Activated naive CD8-positive, alpha-beta T cell (primary cell): ENCODE measurements at regions not wholly inside any gene's neighbourhood (a gene's known extent, or its start where the extent isn't known, plus 50 kb on each side); places are given as distances from the start of the nearest gene placed in this dataset.

ENCODE experiments used
- H3K27ac Mint-ChIP-seq: one replicate; pipeline ENCODE4 v1.8.0; 2021; ENCODE audit warnings: mixed read lengths
- H3K27me3 Mint-ChIP-seq: one replicate; pipeline ENCODE4 v1.8.0; 2021; ENCODE audit warnings: mixed read lengths
- H3K36me3 Mint-ChIP-seq: one replicate; pipeline ENCODE4 v1.8.0; 2021; ENCODE audit warnings: mixed read lengths
- H3K4me1 Mint-ChIP-seq: one replicate; pipeline ENCODE4 v1.8.0; 2021; ENCODE audit warnings: low read depth, mixed read lengths
- H3K4me3 Mint-ChIP-seq: one replicate; pipeline ENCODE4 v1.8.0; 2021; ENCODE audit warnings: mild to moderate bottlenecking, mixed read lengths
- H3K9me3 Mint-ChIP-seq: one replicate; pipeline ENCODE4 v1.8.0; 2021; ENCODE audit warnings: low read depth, mixed read lengths

DNA sequence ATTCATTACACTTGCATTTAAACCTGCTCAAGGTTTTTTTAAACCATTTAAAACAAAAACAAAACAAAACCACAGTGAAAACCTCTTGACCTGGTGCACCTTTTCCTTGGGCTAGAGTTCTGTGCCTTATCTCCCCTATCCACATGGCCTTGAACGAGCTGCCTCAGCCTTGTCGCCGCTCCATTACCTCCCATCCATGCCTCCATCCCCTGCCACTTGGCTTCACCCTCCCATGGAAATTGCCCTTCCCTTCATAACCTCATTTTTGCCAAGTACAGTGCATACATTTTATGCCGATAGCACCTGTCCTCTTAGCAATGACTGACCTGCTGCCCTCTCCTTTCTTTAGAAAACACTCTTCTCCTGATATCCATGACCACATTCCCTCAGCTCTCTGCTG is 188.6 kb upstream of the ASIC2 start:
- no peak overlapping the region for H3K4me3 Mint-ChIP-seq
- no peaks in the 10 kb centered on the region for H3K27me3 Mint-ChIP-seq
- no peaks in the 10 kb centered on the region for H3K9me3 Mint-ChIP-seq
- no peaks in the 10 kb centered on the region for H3K4me1 Mint-ChIP-seq
- no peaks in the 10 kb centered on the region for H3K36me3 Mint-ChIP-seq
- H3K27ac Mint-ChIP-seq: no peak overlapping the region

DNA sequence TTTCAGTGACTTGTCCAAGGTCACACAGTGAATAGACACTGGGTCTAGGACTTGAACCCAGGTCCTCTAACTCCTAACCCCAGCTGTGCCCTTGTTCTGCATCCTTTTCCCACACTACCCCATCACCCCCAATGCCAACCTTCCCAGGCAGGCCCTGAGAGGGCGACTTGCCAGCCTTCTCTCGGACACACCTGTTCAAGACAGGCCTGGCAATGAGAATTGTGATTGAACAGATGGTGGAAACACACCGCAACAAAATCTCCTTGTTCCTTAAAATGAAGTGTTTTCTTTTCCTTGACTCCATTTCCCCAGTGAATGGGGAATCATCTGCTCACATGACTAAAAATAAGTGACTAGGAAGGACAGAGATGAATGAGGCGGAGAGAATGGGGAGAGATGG is 189.5 kb upstream of the ASIC2 start:
- no peak overlapping the region for H3K27ac Mint-ChIP-seq
- no peaks in the 10 kb centered on the region for H3K27me3 Mint-ChIP-seq
- H3K4me1 Mint-ChIP-seq: no peaks in the 10 kb centered on the region
- H3K9me3 Mint-ChIP-seq: no peaks in the 10 kb centered on the region
- no peaks in the 10 kb centered on the region for H3K36me3 Mint-ChIP-seq
- H3K4me3 Mint-ChIP-seq: no peak overlapping the region

DNA sequence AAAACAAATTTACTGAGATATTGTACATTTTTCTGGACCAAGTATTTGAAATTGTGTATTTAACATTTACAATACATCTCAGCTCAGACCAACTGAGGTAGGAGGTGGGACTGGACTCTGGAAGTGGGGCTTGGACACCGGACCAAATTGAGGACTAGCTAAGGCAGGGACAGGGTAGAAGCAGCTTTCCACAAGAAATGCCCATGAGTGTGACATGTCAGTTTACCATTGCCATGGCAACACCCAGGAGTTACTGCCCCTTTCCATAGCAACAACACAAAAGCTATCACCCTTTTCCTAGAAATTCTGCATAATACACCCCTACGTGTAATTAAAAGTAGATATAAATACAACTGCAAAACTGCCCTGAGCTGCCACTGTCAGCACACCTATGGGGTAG is 191.5 kb upstream of the ASIC2 start:
- Mint-ChIP-seq H3K4me1 (no peaks in the 10 kb centered on the region), H3K4me3 (no peak overlapping the region), H3K27me3 (no peaks in the 10 kb centered on the region), H3K36me3 (no peaks in the 10 kb centered on the region), H3K9me3 (no peaks in the 10 kb centered on the region), H3K27ac (no peak overlapping the region)

DNA sequence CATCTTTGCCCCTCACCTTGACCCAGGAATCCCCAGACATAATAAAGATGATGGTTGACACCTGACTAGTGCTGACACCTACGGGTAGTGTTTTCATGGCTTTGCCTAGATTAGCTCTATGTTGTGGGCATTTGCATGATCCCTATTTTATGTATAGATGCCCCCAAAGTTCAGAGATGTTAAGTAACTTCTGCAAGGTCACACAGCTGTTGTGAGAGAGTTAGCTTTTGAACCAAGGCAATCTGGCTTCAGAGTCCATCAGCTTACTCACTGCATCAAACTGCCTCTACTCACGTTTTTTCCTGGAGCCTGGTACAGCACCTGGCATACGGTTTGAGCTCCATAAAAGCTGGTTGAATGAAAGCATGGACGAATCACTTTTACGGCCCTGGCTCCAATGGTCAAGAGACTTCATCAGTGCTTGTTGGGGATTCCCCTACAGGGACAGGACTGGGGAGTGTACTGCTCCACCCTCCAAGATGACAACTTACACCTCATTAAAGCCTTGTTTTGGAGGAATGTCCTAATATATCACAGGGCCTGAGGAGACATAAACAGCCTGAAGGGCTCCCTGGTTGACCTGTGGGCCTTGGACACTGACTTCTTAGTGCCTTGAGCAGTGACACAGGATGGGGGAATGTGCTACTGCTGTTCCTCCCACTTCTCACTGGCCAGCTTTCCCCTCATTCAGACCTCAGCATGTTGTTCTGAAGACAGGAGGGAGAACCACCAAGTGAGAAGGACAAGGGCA is 193.2 kb upstream of the ASIC2 start:
- no peaks in the 10 kb centered on the region for H3K4me1 Mint-ChIP-seq
- no peaks in the 10 kb centered on the region for H3K36me3 Mint-ChIP-seq
- no peak overlapping the region for H3K4me3 Mint-ChIP-seq
- no peak overlapping the region for H3K27ac Mint-ChIP-seq
- no peaks in the 10 kb centered on the region for H3K9me3 Mint-ChIP-seq
- H3K27me3 Mint-ChIP-seq: peaks cover 1% of the 10 kb centered on the region

DNA sequence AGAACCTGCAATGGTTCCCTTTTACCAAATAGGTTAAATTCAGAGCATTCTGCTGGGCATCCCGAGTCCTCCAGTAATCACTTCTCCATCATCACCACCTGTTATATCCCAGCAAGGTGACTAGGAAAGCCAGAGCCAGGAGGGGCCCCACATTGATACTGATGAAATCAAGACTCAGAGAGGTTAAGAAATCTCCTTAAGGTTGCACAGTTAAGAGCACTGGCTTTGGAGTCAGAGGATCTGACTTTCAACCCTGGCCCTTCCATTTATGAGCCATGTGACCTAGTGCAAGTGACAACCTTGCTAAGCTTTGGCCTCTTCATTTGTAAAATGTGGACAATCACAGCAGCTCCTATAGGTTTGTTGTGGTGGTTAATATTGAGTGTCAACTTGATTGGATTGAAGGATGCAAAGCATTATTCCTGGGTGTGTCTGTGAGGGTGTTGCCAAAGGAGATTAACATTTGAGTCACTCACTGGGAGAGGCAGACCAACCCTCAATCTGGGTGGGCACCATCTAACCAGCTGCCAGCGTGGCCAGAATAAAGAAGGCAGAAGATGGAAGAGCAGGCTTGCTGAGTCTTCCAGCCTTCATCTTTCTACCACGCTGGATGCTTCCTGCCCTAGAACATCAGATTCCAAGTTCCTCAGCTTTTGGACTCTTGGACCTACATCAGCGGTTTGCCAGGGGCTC is 194.2 kb upstream of the ASIC2 start:
- Mint-ChIP-seq H3K27me3 (peaks cover 1% of the 10 kb centered on the region), H3K27ac (no peak overlapping the region), H3K4me3 (no peak overlapping the region), H3K36me3 (no peaks in the 10 kb centered on the region), H3K9me3 (no peaks in the 10 kb centered on the region), H3K4me1 (no peaks in the 10 kb centered on the region)

DNA sequence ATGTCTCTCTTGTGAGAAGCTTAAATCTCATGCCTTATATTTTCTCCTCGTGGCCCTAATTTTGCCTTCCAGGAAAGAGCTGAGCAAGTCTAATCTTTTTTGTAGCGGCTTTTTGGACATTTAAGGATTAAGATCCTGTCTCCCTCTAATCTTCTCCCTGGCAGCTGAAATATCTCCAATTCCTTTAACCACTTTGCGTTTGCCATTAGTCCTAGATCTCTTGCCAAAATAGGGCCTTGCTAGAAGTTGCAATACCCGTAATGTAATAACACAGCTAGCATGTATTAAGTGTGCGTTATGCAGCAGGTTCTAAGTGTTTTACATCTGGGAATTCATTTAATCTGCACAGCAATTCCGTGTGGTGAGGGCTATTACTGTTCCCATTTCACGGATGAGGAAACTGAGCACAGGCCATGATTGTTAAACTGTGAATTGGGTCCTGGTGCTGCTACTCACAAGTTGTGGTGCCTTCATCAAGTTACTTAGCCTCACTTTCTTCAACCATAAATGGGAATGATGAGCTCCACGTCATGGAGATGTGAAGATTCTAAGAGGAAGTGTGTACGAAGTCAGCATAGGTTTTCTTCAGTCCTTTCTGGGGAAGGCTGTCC is 198.9 kb upstream of the ASIC2 start:
- Mint-ChIP-seq H3K4me3 (no peak overlapping the region), H3K27ac (no peak overlapping the region), H3K36me3 (no peaks in the 10 kb centered on the region), H3K9me3 (no peaks in the 10 kb centered on the region), H3K27me3 (peaks cover 1% of the 10 kb centered on the region), H3K4me1 (no peaks in the 10 kb centered on the region)

DNA sequence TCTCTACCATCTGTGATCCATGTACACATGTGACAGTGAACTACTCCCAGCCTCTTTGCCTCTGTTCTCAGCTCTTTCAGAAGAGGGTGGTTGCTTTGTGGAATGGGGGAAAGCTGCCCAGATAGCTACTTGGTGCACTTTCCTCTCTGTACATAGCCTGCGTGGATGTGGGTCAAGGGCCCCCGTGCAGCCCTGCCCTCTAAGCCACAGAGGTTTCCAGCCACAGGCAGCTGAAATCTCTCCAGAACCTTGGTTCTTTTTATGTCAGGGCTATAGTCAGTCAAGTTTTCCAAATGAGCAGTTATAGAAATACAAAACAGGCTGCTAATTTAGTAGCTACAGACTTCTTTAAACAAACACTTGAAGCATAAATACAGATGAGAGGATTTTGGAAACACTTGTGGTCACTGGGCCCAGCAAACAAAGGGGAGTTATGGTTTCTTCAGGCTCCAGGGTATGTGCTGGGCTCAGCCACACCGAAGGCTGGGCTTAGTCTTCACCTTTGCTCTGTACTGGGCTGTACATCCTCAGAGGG is 199.7 kb upstream of the ASIC2 start:
- Mint-ChIP-seq H3K36me3 (no peaks in the 10 kb centered on the region), H3K4me1 (no peaks in the 10 kb centered on the region), H3K4me3 (no peak overlapping the region), H3K27ac (no peak overlapping the region), H3K27me3 (peaks cover 1% of the 10 kb centered on the region), H3K9me3 (no peaks in the 10 kb centered on the region)

DNA sequence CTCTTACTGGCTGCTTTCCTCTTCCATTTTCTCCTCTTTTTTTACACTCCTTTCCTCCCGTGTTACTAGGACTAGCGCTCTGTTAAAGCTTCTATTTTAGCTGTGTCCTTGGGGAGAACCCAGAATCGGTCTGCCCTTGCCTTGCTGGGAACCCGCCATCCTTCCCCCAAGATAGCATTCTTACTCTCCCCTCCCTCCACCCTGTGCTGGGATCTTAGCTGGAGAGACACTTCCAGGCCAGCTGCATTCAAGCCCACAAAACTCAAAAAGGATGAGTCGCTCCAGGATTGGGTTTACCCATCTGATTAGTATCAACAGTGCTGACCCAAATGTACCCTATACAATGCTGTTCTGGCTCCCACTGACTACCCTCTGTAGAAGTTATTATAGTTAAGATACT is 200.5 kb upstream of the ASIC2 start:
- H3K36me3 Mint-ChIP-seq: no peaks in the 10 kb centered on the region
- no peak overlapping the region for H3K4me3 Mint-ChIP-seq
- no peak overlapping the region for H3K27ac Mint-ChIP-seq
- H3K4me1 Mint-ChIP-seq: no peaks in the 10 kb centered on the region
- no peaks in the 10 kb centered on the region for H3K9me3 Mint-ChIP-seq
- H3K27me3 Mint-ChIP-seq: peaks cover 1% of the 10 kb centered on the region

DNA sequence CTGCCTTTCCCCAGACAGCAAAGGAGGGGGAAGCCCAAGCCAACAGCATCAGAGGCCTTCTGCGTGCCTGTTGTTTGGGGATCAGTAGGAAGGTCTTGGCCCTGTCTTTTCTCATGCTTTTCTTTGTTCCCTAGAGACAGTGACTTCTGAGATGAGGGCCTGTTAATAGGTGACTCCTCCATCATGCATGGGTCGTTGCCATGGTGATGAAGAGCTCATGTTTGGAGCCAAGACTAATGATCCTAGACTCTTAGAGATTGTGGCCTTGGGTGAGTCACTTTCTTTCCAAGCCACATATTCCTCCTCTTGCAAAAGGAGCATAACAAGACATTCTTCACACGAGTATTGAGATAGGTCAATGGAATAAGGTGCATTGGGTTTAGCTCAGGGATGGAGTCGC is 201.1 kb upstream of the ASIC2 start:
- H3K4me1 Mint-ChIP-seq: no peaks in the 10 kb centered on the region
- H3K27me3 Mint-ChIP-seq: peaks cover 1% of the 10 kb centered on the region
- H3K27ac Mint-ChIP-seq: no peak overlapping the region
- H3K9me3 Mint-ChIP-seq: no peaks in the 10 kb centered on the region
- no peaks in the 10 kb centered on the region for H3K36me3 Mint-ChIP-seq
- no peak overlapping the region for H3K4me3 Mint-ChIP-seq

DNA sequence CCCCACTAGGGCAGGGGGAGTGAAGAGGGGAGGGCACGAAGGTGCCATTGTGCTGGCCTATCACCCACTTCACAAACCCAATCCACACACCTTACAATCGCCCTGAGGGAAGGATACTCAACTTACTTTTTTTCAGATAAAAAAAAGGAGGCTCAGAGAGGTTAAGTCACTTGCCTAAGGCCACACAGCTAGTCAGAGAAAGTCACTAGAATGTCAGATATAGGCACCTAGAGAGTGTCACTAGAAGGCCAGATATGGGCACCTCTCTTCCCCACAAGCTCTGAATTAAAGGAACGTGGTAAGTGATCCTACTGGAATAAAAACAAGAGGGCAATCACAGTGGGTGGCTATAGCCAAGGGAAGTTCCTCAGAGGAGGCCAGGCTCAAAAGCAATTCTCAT is 204.5 kb upstream of the ASIC2 start:
- no peaks in the 10 kb centered on the region for H3K36me3 Mint-ChIP-seq
- H3K27me3 Mint-ChIP-seq: no peaks in the 10 kb centered on the region

DNA sequence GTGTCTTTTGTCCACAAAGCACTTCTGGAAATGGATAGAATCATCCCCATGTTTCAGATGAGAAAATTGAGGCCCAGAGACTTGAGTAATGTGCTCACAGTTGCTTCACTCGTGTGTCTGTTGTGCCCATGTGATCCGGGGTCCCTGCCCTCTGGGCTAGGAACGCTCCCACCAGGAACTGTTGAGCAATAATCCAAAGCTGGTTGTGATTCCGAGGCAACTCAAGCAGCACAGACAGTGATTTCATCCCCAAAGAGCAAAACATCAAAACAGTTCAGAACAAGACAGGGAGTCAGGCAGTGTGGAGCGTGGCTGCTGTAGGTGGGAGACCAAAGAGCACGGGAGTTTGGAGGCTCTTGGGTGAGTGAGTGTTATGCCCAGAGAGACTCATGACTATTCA is 205.0 kb upstream of the ASIC2 start:
- H3K27me3 Mint-ChIP-seq: no peaks in the 10 kb centered on the region

More for the DNA sequence above, 204.5 kb upstream of the ASIC2 start:
- no peaks in the 10 kb centered on the region for H3K4me1 Mint-ChIP-seq
- H3K4me3 Mint-ChIP-seq: no peak overlapping the region
- no peak overlapping the region for H3K27ac Mint-ChIP-seq
- no peaks in the 10 kb centered on the region for H3K9me3 Mint-ChIP-seq

DNA sequence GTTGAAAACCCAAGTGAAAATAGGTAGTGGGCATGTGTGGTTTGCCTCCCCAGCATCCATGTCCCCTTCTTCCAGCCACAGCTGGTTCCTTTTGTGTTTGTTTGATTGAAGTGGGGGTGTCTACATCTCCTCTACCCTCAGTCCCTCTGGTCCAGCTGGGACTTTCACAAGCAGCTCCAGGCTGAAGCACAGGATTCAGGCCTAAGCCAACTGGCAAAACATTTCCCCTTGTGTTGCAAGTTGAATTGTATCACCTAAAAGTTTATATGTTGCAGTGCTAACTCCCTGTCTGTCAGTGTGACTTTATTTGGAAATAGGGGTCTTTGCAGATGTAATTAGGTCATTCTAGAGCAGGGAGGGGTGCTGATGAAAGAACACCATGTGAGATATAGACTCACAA is 205.9 kb upstream of the ASIC2 start:
- Mint-ChIP-seq H3K9me3 (no peaks in the 10 kb centered on the region), H3K27ac (no peak overlapping the region), H3K4me3 (no peak overlapping the region), H3K36me3 (no peaks in the 10 kb centered on the region), H3K4me1 (no peaks in the 10 kb centered on the region), H3K27me3 (peaks cover 3% of the 10 kb centered on the region)

More for the DNA sequence above, 205.0 kb upstream of the ASIC2 start:
- no peaks in the 10 kb centered on the region for H3K9me3 Mint-ChIP-seq
- H3K4me1 Mint-ChIP-seq: no peaks in the 10 kb centered on the region
- H3K27ac Mint-ChIP-seq: no peak overlapping the region
- no peaks in the 10 kb centered on the region for H3K36me3 Mint-ChIP-seq
- H3K4me3 Mint-ChIP-seq: no peak overlapping the region

DNA sequence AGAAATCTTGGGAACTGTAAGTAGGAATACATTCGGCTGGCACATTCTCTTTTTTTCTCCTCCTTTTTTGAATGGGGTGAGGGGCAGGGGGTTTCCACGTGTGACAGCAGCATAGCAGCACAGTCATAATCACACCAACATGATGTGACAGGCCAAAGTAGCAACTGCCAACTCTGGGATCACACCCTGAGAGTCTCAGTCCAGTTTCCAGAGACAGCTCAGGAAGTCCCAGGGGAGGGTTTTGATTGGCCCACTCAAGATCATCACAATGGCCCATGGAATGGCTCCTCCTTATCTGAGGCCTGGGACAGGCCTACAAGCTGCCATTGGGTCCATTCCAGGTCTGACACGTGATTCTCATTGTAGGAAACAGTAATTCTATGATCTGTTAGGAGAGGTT is 207.1 kb upstream of the ASIC2 start:
- Mint-ChIP-seq H3K27ac (no peak overlapping the region), H3K36me3 (no peaks in the 10 kb centered on the region), H3K27me3 (peaks cover 6% of the 10 kb centered on the region), H3K9me3 (no peaks in the 10 kb centered on the region), H3K4me1 (no peaks in the 10 kb centered on the region), H3K4me3 (no peak overlapping the region)

DNA sequence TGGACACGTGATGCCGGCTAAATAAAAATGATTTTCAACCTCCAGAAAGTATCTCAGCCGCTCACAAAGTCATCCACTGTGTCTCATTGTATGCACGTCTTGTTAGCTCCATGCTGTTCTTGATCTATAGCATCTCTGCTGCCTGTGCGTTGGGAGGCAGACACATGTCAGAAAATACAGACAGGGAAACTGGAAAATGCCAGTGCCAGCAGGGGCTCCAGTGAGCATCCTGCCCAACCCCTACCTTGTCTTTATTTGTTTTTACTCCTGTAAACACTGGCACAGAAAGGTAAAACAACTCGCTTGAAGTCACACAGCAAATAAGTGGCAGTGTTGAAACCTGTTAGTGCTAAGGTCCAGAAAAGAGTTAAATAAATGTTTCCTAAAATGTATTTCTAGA is 208.1 kb upstream of the ASIC2 start:
- Mint-ChIP-seq H3K4me3 (no peak overlapping the region), H3K27ac (no peak overlapping the region), H3K4me1 (no peaks in the 10 kb centered on the region), H3K9me3 (no peaks in the 10 kb centered on the region), H3K36me3 (no peaks in the 10 kb centered on the region), H3K27me3 (peaks cover 7% of the 10 kb centered on the region)

DNA sequence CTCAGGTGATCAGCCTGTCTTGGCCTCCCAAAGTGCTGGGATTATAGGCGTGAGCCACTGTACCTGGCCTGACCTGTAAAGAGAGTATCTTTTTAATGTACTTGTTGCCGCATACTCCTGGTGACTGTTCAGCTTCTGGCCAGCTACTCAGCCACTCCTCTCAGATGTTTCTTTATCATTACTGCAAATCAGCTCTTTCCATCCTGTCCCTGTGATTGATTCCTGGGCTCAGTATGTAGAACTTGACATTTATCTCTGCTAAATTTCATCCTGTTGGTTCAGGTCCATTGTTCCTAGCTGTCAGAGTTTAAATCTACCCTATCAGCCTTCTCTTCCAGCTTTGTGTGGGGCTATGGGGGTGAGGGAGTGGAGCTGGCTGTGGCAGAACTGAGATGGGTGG is 211.5 kb upstream of the ASIC2 start:
- Mint-ChIP-seq H3K27me3 (peaks cover 11% of the 10 kb centered on the region), H3K4me3 (no peak overlapping the region), H3K9me3 (no peaks in the 10 kb centered on the region), H3K36me3 (no peaks in the 10 kb centered on the region), H3K27ac (no peak overlapping the region), H3K4me1 (no peaks in the 10 kb centered on the region)
